Gastroesophageal sphincter (tissue), 4 donors: ENCODE measurements at regions not wholly inside any gene's neighbourhood (a gene's known extent, or its start where the extent isn't known, plus 50 kb on each side); places are given as distances from the start of the nearest gene placed in this dataset.

Experiments used
- ATAC-seq: fragments of 150-250 bp; one replicate; pipeline ENCODE4 v1.9.1; 2016; ENCODE audit warnings: mild to moderate bottlenecking, moderate library complexity
- H3K27ac ChIP-seq, 4 donors: fragments of 200-600 bp; sonication (generic) in 3 of 4; 1 replicate in 3 of 4; 2 replicates in 1 of 4; pipeline ENCODE4 v1.5.1; 2016 to 2019
- H3K27me3 ChIP-seq: fragments of 200-600 bp; sonication (generic); one replicate; pipeline ENCODE4 v1.5.1; 2019
- H3K36me3 ChIP-seq, 2 donors: fragments of 200-600 bp; sonication (generic); one replicate each; pipeline ENCODE4 v1.5.1; 2019; ENCODE audit warnings: control low read depth in 1 of 2
- H3K4me1 ChIP-seq, 3 donors: fragments of 200-600 bp; sonication (generic); 1 replicate in 2 of 3; 2 replicates in 1 of 3; pipeline ENCODE4 v1.5.1; 2016 to 2019; ENCODE audit warnings: control low read depth in 2 of 3
- H3K4me3 ChIP-seq, 2 donors: fragments of 200-600 bp; sonication (generic); one replicate each; pipeline ENCODE4 v1.5.1; 2019; ENCODE audit warnings: mild to moderate bottlenecking in 1 of 2, moderate library complexity in 1 of 2
- H3K9me3 ChIP-seq, 3 donors: fragments of 200-600 bp; sonication (generic); one replicate each; pipeline ENCODE4 v1.5.1; 2017 to 2019; ENCODE audit warnings: control low read depth in 2 of 3
- EP300 ChIP-seq: sonication (generic); formaldehyde crosslinking; IDR thresholded peaks from one replicate; pipeline ENCODE4 v1.6.1; 2017; ENCODE audit warnings: antibody characterized with exemption, mild to moderate bottlenecking
- POLR2A ChIP-seq, 2 donors: fragments of 450-650 bp; IDR thresholded peaks; one replicate each; pipeline ENCODE4 v1.6.1; 2017; ENCODE audit warnings: antibody characterized with exemption in 2 of 2, mild to moderate bottlenecking in 2 of 2, moderate library complexity in 1 of 2
- POLR2AphosphoS5 ChIP-seq: sonication (generic); formaldehyde crosslinking; IDR thresholded peaks from one replicate; pipeline ENCODE4 v1.6.1; 2017; ENCODE audit warnings: antibody characterized with exemption
- WGBS, 2 donors: methylation state at CpG; one replicate each; pipeline ENCODE4 v1.1.5; 2018; ENCODE audit warnings: low coverage in 1 of 2; 5-methylcytosine and 5-hydroxymethylcytosine counted together
- TF ChIP-seq, protein P1 (sequence below), 4 experiments: fragments of 200-600 bp in 2 of 4; fragments of 450-650 bp in 2 of 4; sonication (generic) in 1 of 4; IDR thresholded peaks; one replicate each; pipeline ENCODE4 v1.5.1; 2017 to 2019; ENCODE audit warnings: antibody characterized with exemption in 4 of 4, mild to moderate bottlenecking in 2 of 4, moderate library complexity in 2 of 4

DNA sequence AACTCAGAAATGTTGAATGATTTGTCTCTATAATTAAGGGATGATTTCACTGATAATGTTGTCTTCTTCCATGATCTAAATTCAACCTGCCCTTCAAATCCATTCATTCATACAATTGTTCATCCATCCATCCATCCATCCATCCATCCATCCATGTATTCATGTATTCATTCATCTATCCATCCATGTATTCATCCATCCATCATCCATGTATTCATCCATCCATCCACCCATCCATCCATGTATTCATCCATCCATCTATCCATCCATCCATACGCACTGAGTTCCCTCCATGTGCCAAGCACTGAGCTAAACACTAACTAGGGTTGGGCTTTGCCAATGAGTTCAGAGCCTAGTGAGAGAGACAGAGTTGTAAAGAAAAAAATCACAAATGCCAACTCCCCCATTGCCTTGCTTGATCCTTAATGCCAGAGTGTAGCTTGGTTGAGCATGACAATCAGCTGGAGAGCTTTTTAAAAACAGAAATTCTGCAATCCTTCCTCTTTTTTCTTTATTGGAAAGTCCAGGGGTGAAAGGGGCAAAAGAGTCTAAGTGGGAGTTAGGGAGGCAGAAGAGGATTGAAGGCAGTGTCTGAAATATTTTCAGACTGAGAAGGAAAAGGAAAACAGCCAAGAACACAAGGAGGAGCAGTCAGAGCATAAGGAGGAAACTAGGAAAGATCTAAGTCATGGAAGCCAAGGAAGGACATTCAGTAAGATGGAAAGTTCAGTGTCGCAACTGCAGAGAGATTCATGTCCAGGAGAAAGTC lies 92.4 kb upstream of the ERG start:
- 79 to 84% methylated on average over 2 of the region's 2 CpGs for WGBS, 2 donors
- TF ChIP-seq POLR2A (IDR thresholded peaks at IDR 0.05) = no peak
- no peak for TF ChIP-seq EP300
- TF ChIP-seq POLR2AphosphoS5 = no peak
- TF ChIP-seq, protein P1, sequence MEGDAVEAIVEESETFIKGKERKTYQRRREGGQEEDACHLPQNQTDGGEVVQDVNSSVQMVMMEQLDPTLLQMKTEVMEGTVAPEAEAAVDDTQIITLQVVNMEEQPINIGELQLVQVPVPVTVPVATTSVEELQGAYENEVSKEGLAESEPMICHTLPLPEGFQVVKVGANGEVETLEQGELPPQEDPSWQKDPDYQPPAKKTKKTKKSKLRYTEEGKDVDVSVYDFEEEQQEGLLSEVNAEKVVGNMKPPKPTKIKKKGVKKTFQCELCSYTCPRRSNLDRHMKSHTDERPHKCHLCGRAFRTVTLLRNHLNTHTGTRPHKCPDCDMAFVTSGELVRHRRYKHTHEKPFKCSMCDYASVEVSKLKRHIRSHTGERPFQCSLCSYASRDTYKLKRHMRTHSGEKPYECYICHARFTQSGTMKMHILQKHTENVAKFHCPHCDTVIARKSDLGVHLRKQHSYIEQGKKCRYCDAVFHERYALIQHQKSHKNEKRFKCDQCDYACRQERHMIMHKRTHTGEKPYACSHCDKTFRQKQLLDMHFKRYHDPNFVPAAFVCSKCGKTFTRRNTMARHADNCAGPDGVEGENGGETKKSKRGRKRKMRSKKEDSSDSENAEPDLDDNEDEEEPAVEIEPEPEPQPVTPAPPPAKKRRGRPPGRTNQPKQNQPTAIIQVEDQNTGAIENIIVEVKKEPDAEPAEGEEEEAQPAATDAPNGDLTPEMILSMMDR (IDR thresholded peaks at IDR 0.05) = no peak
- Histone ChIP-seq H3K36me3 (no peaks in the 10 kb centered on the region), H3K9me3 (no peaks in the 10 kb centered on the region), H3K4me1 (no peaks in the 10 kb centered on the region), H3K4me3 (no peak overlapping the region), H3K27me3 (peaks cover 41% of the 10 kb centered on the region), H3K27ac (no peak overlapping the region)
- ATAC-seq = no peak

DNA sequence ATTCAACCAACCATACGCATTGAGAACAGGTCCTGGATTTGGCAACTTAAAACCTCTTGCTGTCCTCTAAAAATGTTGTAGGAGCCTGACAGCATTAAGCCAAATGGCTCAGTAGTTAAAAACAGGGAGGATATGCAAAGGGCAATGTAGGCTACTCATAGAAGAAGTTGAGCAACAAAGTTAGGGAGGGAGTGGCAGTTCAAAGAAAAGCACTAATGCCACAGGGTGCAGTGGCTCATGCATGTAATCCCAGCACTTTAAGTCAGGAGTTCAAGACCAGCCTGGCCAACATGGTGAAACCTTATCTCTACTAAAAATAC lies 92.9 kb upstream of the ERG start:
- 60 to 67% methylated on average over 1 of the region's 1 CpG for WGBS, 2 donors
- no peak for TF ChIP-seq EP300
- TF ChIP-seq POLR2A (IDR thresholded peaks at IDR 0.05) = no peak
- no peak overlapping the region for H3K4me3 ChIP-seq
- no peak overlapping the region for H3K27ac ChIP-seq
- peak; percentile 76 for ATAC-seq
- H3K27me3 ChIP-seq = peaks cover 46% of the 10 kb centered on the region
- H3K36me3 ChIP-seq = no peaks in the 10 kb centered on the region
- no peaks in the 10 kb centered on the region for H3K9me3 ChIP-seq
- H3K4me1 ChIP-seq = no peaks in the 10 kb centered on the region

DNA sequence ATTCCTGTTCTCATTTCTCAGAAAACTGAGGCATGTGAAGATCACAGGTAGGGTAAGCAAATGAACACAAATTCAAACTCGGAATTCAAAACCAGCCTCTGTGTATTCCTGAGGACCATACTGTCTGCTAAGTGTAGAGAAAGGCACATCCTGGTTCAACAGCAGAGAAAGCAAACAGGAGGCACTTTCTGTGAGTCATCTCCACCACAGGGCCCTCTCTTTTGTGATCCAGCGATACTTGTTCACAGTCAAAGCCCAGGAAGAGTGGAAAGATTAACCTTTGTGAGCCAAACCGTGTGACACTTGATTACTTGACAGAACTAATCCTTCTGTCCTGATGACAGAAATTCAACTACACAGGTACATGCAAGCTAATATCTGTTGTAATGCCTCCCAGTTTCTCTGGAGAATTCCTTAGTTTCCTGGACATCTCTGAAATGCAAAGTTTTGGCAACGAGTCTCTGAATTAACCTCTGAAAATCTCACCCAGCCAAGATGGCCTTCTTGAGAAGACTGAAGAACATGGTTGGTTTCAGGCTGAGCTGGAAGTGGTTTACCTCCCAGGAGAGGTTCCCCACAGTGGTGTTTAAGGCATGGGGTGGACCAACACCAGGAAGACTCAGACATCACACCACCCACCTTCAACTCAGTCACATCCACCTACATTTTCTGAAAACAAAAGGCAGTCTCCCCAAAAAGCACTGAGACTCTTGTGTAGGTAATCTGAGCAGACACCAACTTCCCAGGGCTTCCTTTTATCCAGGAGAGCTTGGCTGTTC lies 98.2 kb upstream of the ERG start:
- Histone ChIP-seq H3K27ac (no peak overlapping the region), H3K4me1 (no peaks in the 10 kb centered on the region), H3K36me3 (no peaks in the 10 kb centered on the region), H3K9me3 (no peaks in the 10 kb centered on the region), H3K4me3 (no peak overlapping the region), H3K27me3 (peaks cover 54% of the 10 kb centered on the region)
- no peak for ATAC-seq
- TF ChIP-seq POLR2AphosphoS5 (no peak), POLR2A (IDR thresholded peaks at IDR 0.05) (no peak), EP300 (no peak)
- TF ChIP-seq, protein P1 (IDR thresholded peaks at IDR 0.05) = no peak
- WGBS, 2 donors = 58 to 75% methylated on average over 3 to 4 of the region's 4 CpGs

DNA sequence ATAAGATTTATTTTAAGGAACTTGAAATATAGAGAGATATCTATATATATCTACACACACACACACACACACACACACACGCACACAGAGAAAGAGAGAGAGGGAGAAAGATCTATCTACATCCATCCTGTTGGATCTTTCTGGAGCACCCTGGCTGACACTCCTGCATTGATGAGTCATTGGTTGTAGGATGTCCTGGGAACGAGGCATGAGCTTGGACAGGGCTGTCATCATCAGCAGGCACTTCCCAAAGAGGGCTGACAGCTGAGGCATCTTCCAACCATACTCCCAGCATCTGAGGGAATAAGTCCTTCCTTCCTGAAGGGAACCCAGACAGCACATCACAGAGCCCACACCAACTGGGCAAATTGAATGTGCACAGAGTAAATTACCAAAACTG lies 99.1 kb upstream of the ERG start:
- 30 to 50% methylated on average over 1 to 2 of the region's 2 CpGs for WGBS, 2 donors
- Histone ChIP-seq H3K4me1 (no peaks in the 10 kb centered on the region), H3K36me3 (no peaks in the 10 kb centered on the region), H3K4me3 (no peak overlapping the region), H3K9me3 (no peaks in the 10 kb centered on the region), H3K27ac (no peak overlapping the region), H3K27me3 (peaks cover 54% of the 10 kb centered on the region)
- no peak for TF ChIP-seq POLR2A (IDR thresholded peaks at IDR 0.05)
- TF ChIP-seq, protein P1 (IDR thresholded peaks at IDR 0.05) = no peak
- no peak for TF ChIP-seq EP300
- no peak for TF ChIP-seq POLR2AphosphoS5
- ATAC-seq = no peak

DNA sequence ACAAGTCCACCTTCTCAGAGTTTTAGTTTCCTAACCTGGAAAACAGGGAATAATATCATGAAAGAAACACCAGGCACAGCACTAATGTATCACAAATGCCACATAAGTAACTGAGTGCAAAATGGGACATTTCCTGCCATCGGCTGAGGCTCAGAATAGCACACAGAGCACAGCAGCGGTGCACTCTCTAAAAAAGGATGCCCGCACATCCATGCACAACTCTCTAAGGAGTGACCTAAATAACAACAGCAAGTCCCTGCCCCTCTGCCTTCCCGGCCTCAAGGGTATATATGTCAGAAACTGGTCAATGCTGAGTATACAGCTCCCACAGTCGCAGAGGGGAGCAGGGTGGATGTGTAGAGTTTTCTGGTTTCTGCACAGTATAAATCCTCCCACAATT lies 100.1 kb upstream of the ERG start:
- WGBS, 2 donors = 77 to 88% methylated on average over 3 to 5 of the region's 5 CpGs
- ATAC-seq = no peak
- Histone ChIP-seq H3K27ac (no peak overlapping the region), H3K27me3 (peaks cover 50% of the 10 kb centered on the region), H3K4me3 (no peak overlapping the region), H3K4me1 (no peaks in the 10 kb centered on the region), H3K9me3 (no peaks in the 10 kb centered on the region), H3K36me3 (no peaks in the 10 kb centered on the region)
- TF ChIP-seq POLR2A (IDR thresholded peaks at IDR 0.05) (no peak), EP300 (no peak), POLR2AphosphoS5 (no peak)
- TF ChIP-seq, protein P1 (IDR thresholded peaks at IDR 0.05) = no peak
